ENCODE measurements at regions not wholly inside any gene's neighbourhood (a gene's known extent, or its start where the extent isn't known, plus 50 kb on each side); places are given as distances from the start of the nearest gene placed in this dataset.

DNA sequence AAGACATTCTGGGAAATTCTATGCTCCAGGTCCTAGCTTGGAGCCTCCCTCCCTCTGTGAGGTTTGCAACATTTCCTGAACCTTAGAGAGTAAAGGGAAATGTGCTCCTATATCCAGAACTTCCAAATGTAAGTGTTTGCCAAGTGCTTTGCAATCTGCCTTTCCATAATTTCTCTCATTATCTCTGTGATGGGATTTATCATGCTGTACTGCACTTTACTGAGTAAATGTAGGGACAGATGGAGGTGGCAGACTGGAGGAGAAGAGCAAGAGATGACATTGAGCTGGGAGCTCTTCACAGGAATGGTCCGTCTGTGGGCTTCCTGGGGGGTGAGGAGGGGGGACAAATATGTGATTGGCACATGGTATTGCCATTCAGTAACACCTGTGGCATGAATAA, 184.3 kb downstream of the SOX4 start:
- no peak overlapping the region for H3K18ac ChIP-seq (ENCODE audit: low read depth, low read length)
- no peak overlapping the region for H2BK20ac ChIP-seq (ENCODE audit: low read depth, low read length)
- H3K4me1 ChIP-seq (ENCODE audit: control insufficient read depth, insufficient read depth, low read length), result peaks cover 5% of the 10 kb centered on the region; the same call in 1 of the 2 replicates
- no peaks in the 10 kb centered on the region; the same call in 1 of the 2 replicates for H3K36me3 ChIP-seq (ENCODE audit: control insufficient read depth, insufficient read depth, low read length)
- no peak overlapping the region for H4K8ac ChIP-seq (ENCODE audit: low read depth in 2 of 2, low read length in 2 of 2)
- TF ChIP-seq RAD21 (IDR thresholded peaks at IDR 0.05; ENCODE audit: low read length), result no peak
- TF ChIP-seq NFE2L2 (IDR thresholded peaks at IDR 0.05; ENCODE audit: low read depth, low read length), result no peak
- no peak for TF ChIP-seq POLR2A (IDR thresholded peaks at IDR 0.05; ENCODE audit: low read depth, low read length)
- no peak for TF ChIP-seq RCOR1 (IDR thresholded peaks at IDR 0.05; ENCODE audit: insufficient replicate concordance, low read length)
- TF ChIP-seq RFX5 (IDR thresholded peaks at IDR 0.05; ENCODE audit: low read depth, low read length), result no peak
- no peak for TF ChIP-seq ELK1 (IDR thresholded peaks at IDR 0.05; ENCODE audit: borderline replicate concordance, low read depth, low read length)
- TF ChIP-seq, protein P1, sequence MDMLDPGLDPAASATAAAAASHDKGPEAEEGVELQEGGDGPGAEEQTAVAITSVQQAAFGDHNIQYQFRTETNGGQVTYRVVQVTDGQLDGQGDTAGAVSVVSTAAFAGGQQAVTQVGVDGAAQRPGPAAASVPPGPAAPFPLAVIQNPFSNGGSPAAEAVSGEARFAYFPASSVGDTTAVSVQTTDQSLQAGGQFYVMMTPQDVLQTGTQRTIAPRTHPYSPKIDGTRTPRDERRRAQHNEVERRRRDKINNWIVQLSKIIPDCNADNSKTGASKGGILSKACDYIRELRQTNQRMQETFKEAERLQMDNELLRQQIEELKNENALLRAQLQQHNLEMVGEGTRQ (IDR thresholded peaks at IDR 0.05; ENCODE audit: low read depth, low read length), result no peak
- no peak for TF ChIP-seq CHD1 (IDR thresholded peaks at IDR 0.05; ENCODE audit: low read depth, low read length)
- TF ChIP-seq FOS (IDR thresholded peaks at IDR 0.05; ENCODE audit: low read depth, low read length), result no peak
- no peak for TF ChIP-seq MAZ (IDR thresholded peaks at IDR 0.05; ENCODE audit: borderline replicate concordance, low read depth, low read length)
- TF ChIP-seq, protein P2, sequence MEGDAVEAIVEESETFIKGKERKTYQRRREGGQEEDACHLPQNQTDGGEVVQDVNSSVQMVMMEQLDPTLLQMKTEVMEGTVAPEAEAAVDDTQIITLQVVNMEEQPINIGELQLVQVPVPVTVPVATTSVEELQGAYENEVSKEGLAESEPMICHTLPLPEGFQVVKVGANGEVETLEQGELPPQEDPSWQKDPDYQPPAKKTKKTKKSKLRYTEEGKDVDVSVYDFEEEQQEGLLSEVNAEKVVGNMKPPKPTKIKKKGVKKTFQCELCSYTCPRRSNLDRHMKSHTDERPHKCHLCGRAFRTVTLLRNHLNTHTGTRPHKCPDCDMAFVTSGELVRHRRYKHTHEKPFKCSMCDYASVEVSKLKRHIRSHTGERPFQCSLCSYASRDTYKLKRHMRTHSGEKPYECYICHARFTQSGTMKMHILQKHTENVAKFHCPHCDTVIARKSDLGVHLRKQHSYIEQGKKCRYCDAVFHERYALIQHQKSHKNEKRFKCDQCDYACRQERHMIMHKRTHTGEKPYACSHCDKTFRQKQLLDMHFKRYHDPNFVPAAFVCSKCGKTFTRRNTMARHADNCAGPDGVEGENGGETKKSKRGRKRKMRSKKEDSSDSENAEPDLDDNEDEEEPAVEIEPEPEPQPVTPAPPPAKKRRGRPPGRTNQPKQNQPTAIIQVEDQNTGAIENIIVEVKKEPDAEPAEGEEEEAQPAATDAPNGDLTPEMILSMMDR (conservative IDR thresholded peaks at IDR 0.05; ENCODE audit: low read depth, low read length), result no peak
- TF ChIP-seq BHLHE40 (IDR thresholded peaks at IDR 0.05; ENCODE audit: low read depth, low read length), result no peak
- no peak for TF ChIP-seq MAFK (IDR thresholded peaks at IDR 0.05; ENCODE audit: low read depth, low read length)
- no peak for TF ChIP-seq MXI1 (IDR thresholded peaks at IDR 0.05; ENCODE audit: borderline replicate concordance, low read depth, low read length)
- TF ChIP-seq CEBPB (IDR thresholded peaks at IDR 0.05; ENCODE audit: low read depth, low read length), result no peak
- TF ChIP-seq SMC3 (IDR thresholded peaks at IDR 0.05; ENCODE audit: low read depth, low read length), result no peak
- no peak overlapping the region for H2AFZ ChIP-seq (replicated peaks; ENCODE audit: low read length, poor library complexity)
- H2BK5ac ChIP-seq (ENCODE audit: low read depth, low read length, poor library complexity, severe bottlenecking), result no peak overlapping the region
- peaks cover 0 to 7% of the 10 kb centered on the region in 2 experiments; a peak in 1 of 4 replicates for H3K79me1 ChIP-seq (ENCODE audit: low read depth in 1 of 2, low read length in 2 of 2)
- no peak overlapping the region for H2AK5ac ChIP-seq (ENCODE audit: low read depth, low read length)
- ChIA-PET POLR2A (ENCODE audit: unreplicated experiment) (no interaction called here), CTCF (no interaction called here)
- H2BK120ac ChIP-seq (ENCODE audit: low read depth, low read length), result no peak overlapping the region
- H4K91ac ChIP-seq (ENCODE audit: insufficient read depth, low read depth, low read length), result no peak overlapping the region
- H3K9me3 ChIP-seq (ENCODE audit: control insufficient read depth, insufficient read depth, low read length), result no peaks in the 10 kb centered on the region
- DNase-seq (no peak), ATAC-seq (ENCODE audit: low read depth) (no peak)
- no peak overlapping the region for H3K4me2 ChIP-seq (ENCODE audit: low read depth, low read length)
- no peak overlapping the region for H2AK9ac ChIP-seq (replicated peaks; ENCODE audit: low read depth, low read length, poor library complexity)
- H3K23ac ChIP-seq (ENCODE audit: low read depth, low read length), result no peak overlapping the region
- no peak overlapping the region for H4K5ac ChIP-seq (ENCODE audit: low read depth, low read length)
- BruUV-seq (replicated peaks), result no TSS peak
- dilution Hi-C loops (cut with HindIII; ENCODE audit: low sequenced_read_pairs, unreplicated experiment), result no loop called here
- intact Hi-C loops (cut with micrococcal nuclease), result no loop called here
- in situ Hi-C loops (cut with MboI; ENCODE audit: low sequenced_read_pairs), result no loop called here
- no peak overlapping the region for H3K4me3 ChIP-seq (ENCODE audit: insufficient read depth, low read depth, low read length)
- no peak overlapping the region for H2BK15ac ChIP-seq (ENCODE audit: low read depth, low read length)
- H3K9me1 ChIP-seq (ENCODE audit: insufficient read depth, low read length), result peaks cover 6% of the 10 kb centered on the region; the same call in 1 of the 2 replicates
- H3K4ac ChIP-seq (ENCODE audit: low read depth, low read length), result no peak overlapping the region
- H3K27me3 ChIP-seq (ENCODE audit: control insufficient read depth, insufficient read depth, low read length), result no peaks in the 10 kb centered on the region
- H3K9ac ChIP-seq (ENCODE audit: low read depth, low read length), result no peak overlapping the region
- no peak overlapping the region for H3K27ac ChIP-seq (ENCODE audit: insufficient read depth, low read length)
- no CpG with 5 or more reads among the region's 1 CpG for WGBS, 2 experiments (ENCODE audit: extremely low coverage in 2 of 2, insufficient read length in 1 of 2)
- no peaks in the 10 kb centered on the region for H4K20me1 ChIP-seq (ENCODE audit: insufficient read depth, low read length)
- no peak overlapping the region for H3K14ac ChIP-seq (replicated peaks; ENCODE audit: low read depth, low read length)
- H3K56ac ChIP-seq (ENCODE audit: extremely low read depth, insufficient read depth, low read length), result no peak overlapping the region
